HL-60/S4 (cell line): ENCODE measurements at regions not wholly inside any gene's neighbourhood (a gene's known extent, or its start where the extent isn't known, plus 50 kb on each side); places are given as distances from the start of the nearest gene placed in this dataset.
"Not testable (repeated sequence)": the region's sequence is repeated elsewhere in the genome, so short reads cannot be mapped to it uniquely, and the experiment has no call there.

Experiments
- in situ Hi-C: fragments of 300-500 bp; cut with MboI; formaldehyde crosslinking; loops from 2 replicates; pipeline ENCODE4 v1.14.3; 2022; ENCODE audit warnings: low sequenced_read_pairs

DNA sequence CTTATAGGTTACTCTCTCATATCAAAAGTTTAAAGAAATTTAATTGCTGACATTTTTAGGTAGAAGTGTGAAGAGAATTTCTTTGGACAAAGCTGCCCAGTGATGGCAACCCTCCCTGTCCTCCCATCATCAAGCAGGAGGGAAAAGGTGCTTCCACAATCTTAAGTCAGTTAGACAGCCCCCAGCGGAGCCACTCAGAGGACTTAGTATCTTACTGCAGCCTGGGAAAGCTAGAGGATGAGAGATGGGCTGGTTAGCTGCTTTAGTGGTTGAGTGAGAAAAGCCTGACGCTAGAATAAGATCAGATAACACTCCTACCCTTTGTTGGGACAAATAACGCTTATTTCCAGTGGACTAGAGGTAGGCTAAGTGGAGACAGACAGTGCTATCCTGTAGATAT is 227.1 kb downstream of the RFPL4B start:
- in situ Hi-C loops: no loop called here

DNA sequence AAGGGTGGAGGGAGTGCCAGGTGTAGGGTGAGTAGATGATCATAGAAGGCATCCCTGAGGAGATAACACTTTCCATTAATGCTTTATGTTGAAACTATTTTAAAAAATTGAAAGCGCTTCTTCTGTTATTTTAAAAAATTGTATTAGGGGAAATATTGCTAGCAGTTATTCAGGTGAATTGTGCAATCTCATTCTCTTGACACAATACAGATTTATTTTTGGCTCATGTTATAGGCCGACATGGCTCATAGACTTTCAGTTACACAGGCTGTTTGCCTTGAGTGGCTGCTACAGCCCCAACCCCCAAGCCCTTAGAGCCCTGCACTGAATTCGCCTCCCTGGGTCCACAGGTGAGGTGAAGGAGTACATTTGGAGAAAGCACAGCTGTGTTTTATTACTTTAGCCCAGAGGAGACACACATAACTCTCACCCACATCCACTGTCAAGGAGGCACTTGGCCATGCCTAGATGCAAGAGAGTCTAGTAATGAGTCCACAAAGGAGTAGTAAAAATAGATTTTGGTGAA is 228.2 kb downstream of the RFPL4B start:
- in situ Hi-C loops: no loop called here

DNA sequence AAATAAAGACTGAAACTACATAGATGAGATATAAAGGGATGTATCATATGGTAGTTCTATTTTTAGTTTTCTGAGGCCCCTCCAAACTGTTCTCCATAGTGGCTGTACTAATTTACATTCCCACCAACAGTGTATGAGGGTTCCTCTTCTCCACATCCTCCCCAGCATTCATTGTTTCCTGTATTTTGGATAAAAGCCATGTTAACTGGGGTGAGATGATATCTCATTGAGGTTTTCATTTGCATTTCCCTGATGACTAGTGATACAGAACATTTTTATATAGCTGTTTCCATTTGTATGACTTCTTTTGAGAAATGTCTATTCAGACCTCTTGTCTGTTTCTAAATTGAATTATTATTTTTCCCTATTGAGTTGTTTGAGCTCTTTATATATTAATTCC is 229.3 kb downstream of the RFPL4B start:
- in situ Hi-C loops: no loop called here

DNA sequence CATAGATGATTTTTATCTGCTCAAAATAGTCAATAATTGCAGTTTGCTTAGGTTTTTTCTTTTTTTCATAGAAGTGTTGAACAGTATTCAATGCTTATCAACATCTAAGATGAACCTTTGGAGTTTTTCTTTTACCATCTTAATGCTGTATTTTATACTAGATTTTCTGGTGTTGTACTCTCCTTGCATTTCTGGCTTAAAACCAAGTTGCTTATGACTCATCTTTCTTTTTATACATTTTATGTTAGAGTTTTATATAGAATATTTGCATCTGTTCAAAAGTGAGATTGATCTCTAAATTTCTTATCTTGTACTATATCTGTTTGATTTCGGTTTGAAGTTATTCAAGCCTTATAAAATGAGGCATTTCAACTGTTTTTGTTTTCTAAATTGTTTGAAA is 232.5 kb downstream of the RFPL4B start:
- in situ Hi-C loops: no loop called here

DNA sequence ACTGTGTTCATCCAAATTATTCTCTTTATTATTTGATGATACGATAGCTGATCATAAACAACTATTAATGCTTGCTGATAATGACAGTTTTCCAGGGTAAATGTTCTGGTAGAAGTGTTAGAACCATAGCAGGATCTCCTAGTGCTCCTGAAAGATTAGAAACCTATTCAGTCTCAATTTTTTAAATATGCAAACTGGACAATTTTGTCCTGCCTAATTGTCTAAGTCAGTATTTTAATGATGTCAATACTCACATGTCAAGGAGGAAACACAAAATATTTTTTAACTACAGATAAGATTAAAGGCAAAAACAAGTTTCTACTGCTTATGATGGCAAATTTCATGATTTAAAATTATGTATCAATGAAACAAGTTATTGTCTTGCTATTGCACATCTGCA is 233.9 kb downstream of the RFPL4B start:
- in situ Hi-C loops: no loop called here

DNA sequence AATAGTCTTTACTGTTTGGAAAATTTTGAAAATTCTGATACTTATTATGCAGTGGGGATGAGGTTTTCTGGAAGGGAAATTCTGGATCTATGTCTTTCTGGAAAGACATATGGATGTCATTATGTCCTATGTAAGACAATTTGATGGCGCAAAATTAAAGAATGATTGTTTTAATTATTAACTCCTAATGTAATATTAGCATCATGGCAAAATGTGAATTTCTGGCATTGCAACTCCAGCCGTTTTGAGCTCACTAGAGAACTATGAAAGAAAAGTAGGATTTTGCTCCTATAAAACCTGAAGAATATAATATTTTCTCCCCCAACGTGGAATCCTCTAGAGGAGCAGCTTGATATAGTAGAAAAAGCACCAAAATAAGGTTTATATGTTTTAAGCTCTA is 243.2 kb downstream of the RFPL4B start:
- in situ Hi-C loops: no loop called here

DNA sequence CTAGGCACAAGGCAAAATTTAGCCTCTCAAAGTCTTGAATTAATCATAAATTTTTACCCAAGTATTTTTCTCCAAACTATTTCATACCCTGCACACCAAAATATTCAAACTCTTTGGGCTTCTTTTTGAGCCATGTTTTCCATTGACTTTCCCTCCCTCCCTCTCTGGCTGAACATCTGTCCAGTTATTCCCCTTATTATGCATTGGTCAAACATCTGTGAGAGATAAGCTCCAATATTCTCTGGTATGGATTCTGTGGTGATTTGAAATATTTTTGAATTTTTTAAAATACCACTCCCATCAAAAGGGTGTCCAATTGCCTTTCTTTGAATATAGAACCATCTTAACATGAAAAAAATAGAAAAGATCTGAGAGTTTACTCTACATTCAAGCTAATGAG is 244.2 kb downstream of the RFPL4B start:
- in situ Hi-C loops: no loop called here

DNA sequence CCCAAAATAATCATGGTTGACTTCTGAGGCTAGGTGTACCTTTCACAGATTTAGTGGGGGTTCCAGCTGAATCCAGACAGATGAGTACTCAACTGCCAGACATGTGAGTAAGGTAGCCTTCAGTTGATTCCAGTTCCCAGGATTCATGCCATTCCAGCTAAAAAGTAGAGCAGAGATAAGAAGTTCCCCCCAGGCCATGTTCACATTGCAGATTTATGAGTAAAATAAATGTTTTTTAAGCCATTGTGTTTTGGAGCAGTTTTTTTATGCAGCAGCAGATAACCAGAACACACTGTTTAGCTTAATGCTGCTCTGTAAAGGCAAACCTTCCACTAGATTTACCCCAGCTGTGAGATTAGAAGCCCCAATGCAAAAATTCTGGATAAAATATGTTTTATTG is 245.0 kb downstream of the RFPL4B start:
- in situ Hi-C loops: no loop called here

DNA sequence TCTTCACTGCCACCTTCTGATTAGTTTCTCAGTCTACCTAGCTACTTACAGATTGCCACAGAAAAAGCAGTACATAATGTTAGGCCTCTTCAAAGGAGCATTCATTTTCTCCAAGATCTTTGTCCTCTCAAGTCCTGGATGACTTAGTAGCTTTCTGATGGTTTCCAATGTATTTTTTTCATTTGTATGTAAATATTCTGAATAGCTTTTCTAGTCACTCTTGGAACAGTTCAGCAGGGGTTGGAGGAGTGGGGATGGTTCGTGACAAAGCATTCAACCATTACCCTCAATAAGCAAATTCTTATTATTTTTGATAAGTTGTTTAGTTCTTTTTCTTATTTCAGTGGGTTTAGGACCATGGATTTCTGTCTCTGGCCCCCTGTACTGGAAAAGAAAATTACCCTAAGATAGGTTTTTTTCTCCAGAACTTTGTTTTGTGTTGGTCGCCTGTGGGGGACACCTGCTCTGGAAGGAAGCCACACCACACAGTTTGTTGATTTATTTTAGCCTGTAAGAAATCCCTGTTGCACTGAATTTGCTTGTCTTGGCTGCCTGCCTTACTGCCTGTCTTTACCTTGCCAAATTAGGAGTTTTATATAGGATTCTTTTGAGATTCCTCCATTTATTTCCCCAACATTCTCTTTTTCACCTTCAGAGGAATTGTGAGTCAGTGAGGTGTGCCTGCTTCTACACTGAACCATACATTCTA is 247.9 kb downstream of the RFPL4B start:
- in situ Hi-C loops: no loop called here

DNA sequence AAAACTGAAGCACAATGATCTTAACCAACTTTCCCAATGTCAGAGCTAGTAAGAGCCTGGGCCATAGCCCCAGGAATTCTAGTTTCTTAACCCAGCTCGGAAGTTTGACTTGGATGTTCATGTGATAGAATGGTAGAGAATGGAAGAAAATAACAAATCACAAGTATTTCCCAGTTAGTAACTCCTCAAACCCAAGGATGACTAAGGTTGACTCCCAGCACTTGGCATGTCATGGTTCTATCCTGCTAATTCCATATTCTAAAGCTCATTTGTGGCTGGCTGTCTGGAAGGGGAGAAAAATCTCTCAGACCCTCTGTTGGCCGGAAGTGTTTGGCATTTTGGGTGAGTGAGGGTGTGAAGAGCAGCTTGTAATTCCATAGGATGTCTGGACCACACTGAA is 248.7 kb downstream of the RFPL4B start:
- in situ Hi-C loops: no loop called here

DNA sequence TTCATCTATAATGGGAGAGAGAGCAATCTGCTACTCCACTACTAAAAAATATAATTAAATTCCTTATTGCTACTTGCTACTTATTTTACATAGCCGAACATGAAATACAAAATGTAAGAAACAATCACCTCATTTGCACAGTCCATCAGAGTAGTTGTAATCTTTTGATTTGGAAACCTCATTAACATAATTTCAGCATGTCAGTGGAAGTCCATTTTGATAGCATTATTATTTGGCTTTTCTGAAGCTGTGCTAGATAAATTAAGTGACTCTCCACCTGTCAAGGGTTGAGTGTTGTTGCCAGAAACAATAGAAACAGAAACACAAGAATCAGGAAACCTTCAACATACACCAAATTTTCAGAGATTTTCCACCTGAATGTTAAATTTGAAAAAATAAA is 250.0 kb downstream of the RFPL4B start:
- in situ Hi-C loops: no loop called here

DNA sequence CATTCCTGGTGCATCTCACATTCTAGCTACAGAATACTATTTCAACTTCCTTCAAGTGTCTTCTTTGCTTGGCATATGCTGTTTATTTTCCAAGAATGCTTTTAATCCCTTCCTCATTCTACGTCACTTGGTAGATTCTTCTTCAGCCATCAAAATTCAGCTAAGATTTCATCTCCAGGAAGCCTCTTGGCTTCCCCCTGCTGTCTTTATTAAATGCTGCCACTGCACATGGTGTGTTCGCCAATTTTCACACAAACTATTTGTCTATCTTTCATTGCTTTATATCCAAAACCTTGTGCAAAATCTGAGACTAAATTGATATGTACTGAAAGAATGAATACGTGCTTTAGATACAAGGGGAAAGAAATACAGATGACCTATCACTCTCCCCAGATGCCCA is 253.0 kb downstream of the RFPL4B start:
- in situ Hi-C loops: no loop called here

DNA sequence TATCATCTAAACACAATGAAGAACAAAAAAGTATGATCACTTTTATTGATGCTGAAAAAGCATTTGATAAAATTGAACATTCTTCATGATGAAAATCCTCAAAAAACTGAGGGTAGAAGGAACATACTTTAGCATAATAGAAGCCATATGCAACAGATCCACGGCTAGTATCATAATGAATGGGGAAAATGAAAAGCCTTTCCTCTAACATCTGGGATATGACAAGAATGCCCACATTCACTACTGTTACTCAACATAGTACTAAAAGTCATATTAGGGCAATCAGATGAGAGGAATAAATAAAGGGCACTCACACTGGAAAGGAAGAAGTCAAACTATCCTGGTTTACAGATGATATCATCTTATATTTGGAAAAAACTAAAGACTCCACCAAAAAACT is 256.6 kb downstream of the RFPL4B start:
- in situ Hi-C loops: no loop called here

DNA sequence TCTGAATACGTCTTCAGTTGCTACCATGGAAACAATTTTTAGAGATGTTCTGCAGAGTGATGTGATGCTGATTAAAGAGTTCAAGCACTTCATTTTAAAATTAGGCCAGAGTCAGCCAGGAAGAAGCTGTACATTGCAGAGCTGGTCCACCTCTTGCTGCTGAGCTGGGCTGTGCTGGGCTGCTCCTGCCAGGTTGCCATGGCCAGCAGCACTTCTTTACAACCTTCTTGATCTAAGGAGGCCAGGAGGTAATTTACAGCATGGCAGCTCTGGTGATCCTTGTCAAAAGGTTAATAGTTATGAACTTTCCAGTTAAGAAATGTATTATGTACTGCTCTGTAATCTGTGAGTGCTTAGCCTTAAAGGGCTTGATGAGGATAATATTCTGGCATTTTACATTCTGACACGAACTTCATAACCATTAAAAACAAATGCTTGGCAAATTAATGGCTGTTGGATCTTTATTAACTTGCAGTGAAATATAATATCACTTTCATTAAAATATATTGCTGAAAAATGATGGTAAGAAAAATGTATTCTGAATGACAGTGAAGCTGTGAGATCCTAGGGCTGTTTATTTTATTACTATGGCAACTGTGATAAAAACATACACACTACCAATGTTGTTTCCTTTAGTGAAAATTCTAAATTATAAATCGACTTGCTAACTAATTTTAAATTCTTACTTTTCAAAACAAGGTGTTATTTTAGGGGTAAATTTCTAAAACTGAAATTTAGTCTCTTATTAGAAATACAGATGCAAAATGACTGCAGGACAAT is 259.7 kb downstream of the RFPL4B start:
- in situ Hi-C loops: no loop called here

DNA sequence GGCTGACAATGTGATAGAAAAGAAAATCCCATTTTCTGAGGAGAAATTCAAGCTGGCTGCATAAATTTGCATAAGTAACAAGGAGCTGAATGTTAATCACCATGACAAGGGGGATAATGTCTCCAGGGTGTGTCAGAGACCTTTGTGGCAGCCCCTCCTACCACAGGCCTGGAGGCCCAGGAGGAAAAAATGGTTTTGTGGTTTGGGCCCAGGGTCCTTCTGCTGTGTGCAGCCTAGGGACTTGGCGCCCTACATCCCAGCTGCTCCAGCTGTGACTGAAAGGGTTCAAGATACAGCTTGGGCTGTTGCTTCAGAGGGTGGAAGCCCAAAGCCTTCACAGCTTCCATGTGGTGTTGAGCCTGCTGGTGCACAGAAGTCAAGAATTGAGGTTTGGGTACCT is 261.8 kb downstream of the RFPL4B start:
- in situ Hi-C loops: not testable (repeated sequence)

DNA sequence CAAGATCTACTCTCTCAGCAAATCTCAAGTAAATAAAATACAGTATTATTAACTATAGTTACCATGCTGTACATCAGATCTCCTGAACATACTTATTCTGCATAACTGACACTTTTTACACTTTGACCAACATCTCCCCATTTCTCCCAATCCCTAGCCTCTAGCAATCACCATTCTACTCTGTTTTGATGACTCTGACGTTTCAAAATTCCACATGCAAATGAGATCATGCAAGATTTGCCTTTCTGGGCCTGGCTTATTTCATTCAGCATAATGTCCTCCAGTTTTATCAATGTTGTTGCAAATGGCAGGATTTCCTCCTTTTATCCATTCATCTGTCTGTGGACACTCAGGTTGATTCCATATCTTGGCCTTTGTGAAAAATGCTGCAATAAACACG is 266.3 kb downstream of the RFPL4B start:
- in situ Hi-C loops: no loop called here

DNA sequence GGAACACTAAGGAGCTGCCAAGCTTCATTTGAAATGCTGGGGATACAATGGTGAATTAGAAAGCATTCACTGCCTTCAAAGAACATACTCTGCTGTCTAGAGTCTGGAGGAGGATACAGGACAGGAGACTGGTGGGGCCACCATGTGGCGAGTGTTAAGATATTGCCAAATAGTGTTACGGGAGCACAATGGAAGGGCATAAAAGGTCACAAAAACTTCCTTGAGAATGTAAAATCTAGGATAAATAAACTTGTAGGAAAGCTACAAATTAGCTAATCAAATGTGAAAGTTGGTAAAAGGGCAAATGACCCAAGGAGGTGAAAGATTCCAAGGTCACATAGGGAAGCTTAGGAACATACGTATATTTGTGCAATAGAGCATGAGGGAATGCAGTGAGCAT is 271.7 kb downstream of the RFPL4B start:
- in situ Hi-C loops: no loop called here

DNA sequence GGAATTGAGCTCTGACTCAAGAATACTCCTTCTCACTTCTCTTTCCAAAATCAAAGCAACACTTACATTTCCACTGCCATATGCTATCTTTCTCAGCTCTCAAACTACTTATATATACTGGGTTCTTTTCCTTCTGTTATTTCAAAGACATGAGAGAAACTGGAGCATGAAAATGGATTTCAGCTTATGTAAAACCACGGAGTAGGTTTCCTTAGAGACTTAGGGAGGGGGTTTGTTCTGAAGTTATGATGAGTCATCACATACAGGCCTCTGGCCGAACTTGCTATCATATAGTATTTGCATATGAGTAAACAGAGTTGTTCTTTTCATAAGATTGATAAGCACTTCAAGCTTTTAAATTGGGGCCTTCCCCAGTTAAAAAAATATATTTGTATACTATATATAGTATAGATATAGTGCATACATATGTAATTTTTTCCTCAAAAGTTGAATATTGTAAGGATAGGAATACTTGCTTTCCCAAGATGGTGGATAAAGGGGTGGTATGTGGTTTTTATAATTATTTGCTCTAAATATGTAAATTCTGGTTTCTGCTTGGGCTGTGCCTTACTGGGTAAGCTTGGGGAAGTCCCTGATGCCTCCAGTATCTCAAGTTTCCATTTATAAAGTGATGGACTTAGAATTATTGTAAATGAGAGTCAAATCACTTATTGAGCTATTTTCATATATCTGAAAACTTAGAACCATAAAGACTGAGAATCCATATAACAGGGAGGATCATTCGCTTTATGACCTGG is 273.9 kb downstream of the RFPL4B start:
- in situ Hi-C loops: no loop called here

DNA sequence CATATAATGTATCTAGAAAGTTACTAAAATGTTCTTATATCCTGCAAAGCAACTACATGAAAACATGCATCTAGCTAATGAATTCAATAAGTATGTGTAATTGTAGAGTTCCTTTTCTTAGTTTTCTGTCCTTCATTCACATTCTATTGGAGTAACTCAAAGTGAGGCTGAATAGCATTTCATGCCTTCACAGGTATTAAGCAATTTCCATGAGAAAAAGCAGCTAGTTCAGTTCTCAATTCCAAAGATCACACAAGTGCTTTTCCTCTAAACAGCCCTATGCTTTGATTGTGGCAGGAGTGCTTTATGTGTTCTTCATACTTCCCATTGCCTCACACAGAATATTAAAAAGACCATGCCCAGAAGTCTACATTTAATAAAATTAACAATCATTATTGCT is 274.9 kb downstream of the RFPL4B start:
- in situ Hi-C loops: no loop called here

DNA sequence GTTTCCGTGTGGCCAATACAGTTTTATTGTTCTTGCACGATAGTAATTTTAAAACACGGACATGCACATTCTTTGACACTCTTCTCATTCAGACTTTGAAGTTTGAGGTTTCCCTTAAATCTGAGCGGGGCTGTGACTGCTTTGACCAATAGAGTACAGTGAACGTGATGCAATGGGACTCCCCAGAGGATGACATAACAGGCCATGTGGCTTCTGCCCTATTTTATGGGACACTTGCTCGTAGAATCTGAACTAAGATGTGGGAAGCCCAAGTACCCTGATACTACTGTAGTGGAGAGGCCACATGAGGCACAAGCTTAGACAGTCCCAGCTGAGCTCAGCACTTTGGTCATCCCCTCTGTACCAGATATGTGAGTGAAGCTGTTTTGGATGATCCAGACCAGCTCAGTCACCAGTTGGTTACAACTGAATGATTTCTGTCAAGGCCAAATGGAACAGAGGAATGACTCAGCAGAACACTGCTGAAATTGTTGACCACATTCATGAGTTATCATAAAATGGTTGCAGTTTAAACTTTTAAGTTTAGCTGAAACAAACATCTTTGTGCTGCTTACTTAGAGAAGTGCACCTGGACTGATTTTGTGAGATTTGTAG is 279.4 kb downstream of the RFPL4B start:
- in situ Hi-C loops: no loop called here

DNA sequence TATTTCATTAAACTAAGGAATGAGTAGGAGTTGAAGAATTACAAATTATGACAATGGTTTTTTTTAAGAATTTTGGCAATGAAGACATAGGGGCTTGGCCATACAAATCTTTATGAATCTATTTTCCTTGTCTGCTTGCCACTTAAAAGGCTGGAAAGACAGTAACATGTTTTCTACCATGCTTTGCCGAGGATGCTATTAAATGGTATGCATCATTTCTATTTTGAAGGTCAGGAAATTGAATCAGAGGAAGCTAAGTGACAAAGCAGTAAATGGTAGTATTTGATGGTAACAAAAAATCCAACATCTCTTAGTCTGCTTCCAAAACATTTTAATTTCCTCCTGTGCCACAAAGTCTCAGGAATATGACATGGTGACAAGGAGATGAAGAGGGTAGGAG is 287.2 kb downstream of the RFPL4B start:
- in situ Hi-C loops: no loop called here
